Right ventricle myocardium superior (tissue), 1 donor: ENCODE measurements at regions not wholly inside any gene's neighbourhood (a gene's known extent, or its start where the extent isn't known, plus 50 kb on each side); places are given as distances from the start of the nearest gene placed in this dataset.

Experiments used
- ATAC-seq: fragments of 200-7000 bp; cut with Tn5 transposase; one replicate; pipeline ENCODE4 v1.9.1; 2020; ENCODE audit warnings: mild to moderate bottlenecking; ENCODE audit not compliant: poor library complexity
- DNase-seq: peaks from one replicate; pipeline ENCODE4 v3.0.0-alpha.2; 2020
- intact Hi-C: fragments of 100-400 bp; cut with DNase I; formaldehyde crosslinking; loops from one replicate; pipeline ENCODE4 v1.11.2; 2022
- donor health status: DM: no; HTN: yes; CAD: no; lungs with severe emphysema.

DNA sequence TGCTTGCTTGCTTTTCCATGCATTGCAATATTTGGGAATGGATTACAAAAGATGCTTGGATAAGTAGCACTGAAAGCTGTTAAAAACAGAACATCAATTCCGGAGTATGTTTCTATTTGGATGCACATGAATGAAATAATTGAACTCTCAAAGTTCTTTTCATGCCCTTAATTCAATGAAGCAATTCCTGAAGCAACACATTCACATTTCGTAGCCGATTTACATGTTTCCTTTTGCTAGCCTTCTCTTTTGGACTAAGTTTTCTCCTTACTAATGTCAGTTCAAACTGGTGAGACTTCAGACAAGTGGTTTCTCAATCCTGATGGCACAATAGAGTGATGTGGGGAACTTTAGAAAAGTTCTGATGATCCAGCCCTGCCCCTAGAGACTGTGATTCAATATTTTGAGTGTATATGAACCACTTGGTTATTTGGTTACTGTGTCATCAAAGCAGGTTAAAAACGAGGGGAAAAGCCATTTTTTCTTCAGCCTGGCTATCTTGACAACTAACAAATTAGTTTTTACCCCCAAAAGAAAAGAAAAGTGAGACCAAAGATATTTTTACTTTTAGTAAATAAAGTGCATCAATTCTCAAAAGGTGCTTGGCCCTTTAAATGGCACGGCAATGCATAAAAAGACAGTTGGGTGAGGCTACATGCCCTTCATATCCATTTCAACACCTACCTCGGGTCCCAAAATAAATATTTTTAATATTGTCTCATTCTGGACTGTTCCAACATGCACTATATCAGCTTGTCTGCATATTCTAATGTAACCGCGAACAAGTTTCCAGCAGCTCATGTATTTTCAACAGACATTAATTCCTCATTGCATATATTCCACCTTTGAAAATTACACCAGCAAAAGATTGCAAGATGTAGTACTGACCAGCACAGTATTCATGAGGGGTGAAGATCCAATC lies 90.1 kb upstream of the RPL34 start:
- ATAC-seq (no peak), DNase-seq (no peak)
- intact Hi-C loops, result no loop called here

DNA sequence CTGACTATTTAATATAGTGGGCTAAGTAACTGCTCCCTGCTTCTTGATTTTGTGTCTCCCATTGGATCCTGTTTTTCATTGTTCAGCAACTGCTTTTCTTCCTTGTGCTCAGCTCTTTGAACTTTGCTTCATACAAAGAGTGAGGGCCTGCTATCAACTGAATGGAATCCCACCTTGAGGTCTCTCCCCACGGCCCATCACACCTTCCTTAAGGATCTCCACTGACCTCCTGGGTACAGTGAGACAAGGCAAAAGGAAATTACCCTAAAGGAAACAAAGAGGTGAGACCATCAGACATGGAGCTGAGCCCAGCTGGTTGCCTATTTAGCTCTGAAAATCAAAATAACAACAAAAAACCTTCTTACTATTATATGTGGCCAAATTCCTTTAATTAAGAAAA lies 91.3 kb upstream of the RPL34 start:
- DNase-seq (no peak), ATAC-seq (no peak)
- intact Hi-C loops, result no loop called here

DNA sequence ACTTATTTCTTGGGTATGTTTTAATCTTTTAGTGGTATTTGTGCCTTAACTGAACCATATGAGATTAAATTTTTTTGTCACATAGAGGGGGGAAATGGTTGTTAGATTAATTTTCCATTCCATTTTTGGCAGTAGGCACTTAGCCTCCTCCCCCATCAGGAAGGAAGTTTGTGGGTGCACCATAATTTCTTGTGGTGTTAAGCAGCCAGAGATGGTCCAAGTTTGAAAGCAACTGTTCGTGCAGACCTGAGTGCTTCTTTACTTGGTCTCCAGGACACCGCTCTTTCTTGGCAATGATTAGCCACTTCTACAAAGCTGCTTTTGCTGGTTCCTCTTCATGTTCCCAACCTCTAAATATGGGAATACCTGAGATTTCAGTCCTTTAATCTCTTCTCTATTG lies 92.7 kb upstream of the RPL34 start:
- no peak for ATAC-seq
- DNase-seq, result no peak
- intact Hi-C loops, result no loop called here

DNA sequence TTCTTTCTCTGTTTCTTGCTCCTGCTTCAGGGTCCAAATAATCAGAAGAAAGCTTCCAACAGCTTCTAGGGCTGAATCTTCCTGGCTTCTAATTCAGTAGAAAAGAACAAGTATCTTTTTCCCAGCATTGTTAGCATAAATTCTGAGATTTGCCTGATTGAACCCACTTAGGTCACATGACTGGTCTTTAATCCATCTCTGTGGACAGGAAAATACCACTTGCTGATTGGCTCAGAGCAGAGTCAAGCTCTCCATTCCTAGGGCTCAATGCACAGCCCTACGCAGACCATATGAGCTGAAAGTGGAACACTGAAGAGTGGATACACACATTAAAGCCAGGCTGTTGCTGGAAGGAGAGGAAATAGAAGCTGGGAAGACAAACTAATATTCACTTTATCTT lies 99.6 kb upstream of the RPL34 start:
- DNase-seq (no peak), ATAC-seq (no peak)
- intact Hi-C loops, result no loop called here

DNA sequence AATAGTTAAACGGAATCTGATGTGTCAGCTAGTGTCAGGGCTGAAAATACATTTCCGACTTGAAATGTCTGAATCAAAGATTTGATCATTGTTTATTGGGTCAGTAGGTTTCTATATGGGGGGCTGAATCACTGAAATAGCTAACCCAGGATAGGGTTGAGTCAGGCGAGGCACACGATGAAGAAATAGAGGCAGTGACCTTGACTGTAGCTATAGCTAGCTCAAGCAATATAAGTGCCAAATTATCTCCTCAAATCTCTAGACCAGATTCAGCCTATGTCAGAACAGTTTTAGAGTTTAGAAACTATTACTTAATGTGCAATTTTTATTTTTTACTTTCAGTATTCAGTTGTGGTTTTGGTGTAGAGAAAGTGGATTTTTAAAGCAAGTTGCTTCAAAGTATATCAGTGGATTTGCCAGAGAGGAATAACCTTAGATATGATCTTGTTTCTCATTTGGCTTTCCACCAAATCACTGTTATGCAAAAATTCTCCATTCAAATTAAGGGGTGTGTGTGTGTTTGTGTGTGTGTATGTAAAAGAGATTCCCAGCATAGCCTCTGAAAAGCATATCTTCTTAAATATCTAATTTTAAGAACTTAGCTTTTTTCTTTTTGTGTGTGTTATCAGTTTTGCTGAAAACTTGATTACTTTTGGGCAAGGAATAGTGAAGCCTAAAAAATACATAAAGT lies 100.3 kb upstream of the RPL34 start:
- intact Hi-C loops, result no loop called here
- ATAC-seq (no peak), DNase-seq (no peak)

DNA sequence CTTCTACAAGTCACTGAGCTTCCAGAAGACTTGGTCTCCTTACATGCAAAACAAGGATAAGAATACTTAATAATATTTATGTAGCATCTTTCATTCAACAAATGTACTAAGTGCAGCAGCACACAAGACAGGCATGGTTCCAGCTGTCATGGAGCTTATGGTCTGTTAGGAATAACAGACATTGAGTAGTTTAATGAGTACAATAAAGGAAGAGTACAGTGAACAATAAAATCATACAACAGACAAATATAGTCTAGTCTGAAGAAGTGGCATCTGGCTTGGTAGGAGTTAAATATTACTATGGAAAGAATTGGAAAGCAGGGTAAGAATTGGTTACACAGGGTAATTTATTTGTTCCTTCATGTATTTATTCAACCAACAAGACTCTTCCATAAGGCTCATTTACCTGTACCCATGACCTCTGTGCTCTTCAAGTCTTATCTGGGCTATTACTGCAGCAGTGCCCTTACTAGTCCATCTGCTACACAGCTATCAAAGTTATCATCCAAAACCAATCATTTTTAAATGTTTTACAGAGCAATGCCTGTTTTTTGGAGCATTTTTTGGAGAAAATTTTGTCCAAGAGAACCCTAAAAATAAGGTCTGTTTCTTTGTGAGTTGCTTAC lies 101.1 kb upstream of the RPL34 start:
- intact Hi-C loops, result no loop called here
- ATAC-seq (no peak), DNase-seq (no peak)

DNA sequence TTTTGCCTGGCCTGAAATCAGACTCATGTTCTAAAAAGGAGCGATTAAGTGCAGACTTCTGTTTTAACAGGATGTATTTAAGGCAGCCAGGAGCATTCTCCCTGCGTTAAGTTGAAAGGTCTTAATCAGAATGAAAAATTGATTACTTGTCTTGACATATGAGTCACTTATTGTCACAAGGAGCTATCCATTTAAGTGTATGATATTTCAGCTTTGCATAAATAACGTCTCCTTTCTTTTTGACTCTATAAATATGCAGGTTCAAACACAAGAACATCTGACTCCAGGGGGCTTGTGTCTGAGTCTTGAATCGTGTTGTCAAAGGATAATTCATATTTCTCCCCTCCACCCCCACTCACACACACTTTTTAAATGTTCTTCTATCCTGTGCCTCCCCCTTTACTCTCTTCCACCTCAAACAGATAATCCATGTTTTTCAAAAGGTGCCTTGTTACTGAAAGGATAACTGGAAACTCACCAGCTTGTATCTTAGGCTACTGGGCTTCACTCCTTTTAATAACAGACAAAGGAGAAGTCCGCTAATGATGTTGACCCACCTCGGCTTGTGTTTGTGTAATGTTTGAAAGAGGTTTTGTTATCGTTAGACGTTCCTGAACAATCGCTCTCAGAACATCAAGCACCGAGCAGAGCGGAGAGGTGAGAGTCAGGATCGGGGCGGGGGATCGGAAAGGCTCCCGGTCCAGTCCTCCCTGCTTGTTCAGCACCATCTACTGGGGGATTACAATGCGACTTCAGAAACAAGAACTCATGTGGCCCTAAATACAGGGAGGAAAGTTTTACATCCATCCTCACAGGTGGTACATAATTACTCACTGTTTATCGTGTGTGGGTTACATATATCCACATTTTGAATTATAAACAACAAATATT lies 107.5 kb upstream of the RPL34 start:
- ATAC-seq (peak; percentile 52), DNase-seq (peak; percentile 34)
- intact Hi-C loops, result no loop called here

DNA sequence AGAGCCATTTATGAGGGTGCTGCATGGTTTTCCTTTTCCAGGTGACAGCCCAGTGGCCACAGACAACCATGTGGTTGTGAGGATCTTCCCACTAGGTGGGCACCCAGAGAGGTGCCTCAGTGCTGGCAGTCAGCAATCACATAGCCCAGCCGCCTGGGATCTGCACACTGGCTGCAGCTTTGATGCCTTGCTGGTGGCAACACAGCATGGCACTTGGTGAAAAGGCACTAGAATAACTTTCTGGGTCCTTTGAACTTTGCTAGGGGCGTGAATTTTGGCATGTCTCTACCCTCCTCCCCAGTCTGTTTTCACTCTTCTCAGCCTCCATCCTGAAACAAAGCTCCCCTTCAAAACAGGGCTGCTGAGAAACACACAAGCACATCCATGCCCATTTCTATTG lies 108.8 kb upstream of the RPL34 start:
- intact Hi-C loops, result no loop called here
- no peak for ATAC-seq
- no peak for DNase-seq

DNA sequence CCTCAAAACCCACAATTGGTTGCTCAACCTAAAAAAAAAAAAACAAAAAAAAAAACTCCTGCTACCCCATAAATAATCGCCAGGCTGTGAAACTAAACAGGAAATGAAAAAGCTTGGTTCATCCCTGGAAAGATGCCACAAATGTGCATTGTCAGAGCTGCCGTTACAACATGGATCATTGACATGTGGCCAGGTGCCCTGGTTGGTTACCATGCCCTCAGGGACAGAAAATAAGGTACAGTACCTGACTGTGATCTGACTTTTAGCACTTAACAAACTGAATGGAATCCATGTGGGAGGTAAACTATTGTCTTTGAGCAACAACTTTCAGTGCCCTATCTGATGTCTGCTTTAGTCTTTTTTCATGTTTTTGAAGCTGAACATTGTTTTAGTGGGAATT lies 118.0 kb upstream of the RPL34 start:
- intact Hi-C loops, result no loop called here
- ATAC-seq (no peak), DNase-seq (no peak)

DNA sequence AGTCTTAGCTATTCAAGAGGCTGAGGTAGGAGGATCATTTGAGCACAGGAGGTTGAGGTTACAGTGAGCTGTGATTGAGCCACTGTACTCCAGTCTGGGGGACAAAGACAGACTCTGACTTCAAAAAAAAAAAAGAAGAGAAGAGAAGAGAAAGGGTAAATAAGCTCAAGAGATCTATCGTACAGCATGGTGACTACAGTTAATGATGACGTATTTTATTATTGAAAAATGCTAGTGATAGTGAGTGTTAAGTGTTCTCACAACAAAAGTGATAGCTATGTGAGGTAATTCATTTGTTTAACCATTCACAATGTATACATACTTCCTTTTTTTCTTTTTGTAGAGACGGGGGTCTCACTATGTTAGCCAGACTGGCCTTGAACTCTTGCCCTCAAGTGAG lies 121.5 kb upstream of the RPL34 start:
- intact Hi-C loops, result no loop called here
- no peak for ATAC-seq
- DNase-seq, result no peak

DNA sequence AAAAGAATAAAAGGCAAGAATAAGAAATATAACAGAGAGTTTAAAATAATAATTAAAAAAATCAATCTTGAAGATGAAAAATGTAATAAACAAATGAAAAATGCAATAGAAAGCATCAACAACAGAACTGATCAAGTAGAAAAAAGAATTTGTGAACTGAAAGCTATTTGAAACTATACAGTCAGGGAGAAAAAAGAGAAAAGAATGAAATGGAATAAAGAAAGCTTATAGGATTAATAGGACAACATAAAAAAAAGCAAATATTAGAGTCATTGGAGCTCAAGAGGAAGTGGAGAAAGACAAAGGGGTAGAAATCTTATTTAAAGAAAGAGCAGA lies 126.8 kb upstream of the RPL34 start:
- no peak for DNase-seq
- no peak for ATAC-seq
- intact Hi-C loops, result no loop called here

DNA sequence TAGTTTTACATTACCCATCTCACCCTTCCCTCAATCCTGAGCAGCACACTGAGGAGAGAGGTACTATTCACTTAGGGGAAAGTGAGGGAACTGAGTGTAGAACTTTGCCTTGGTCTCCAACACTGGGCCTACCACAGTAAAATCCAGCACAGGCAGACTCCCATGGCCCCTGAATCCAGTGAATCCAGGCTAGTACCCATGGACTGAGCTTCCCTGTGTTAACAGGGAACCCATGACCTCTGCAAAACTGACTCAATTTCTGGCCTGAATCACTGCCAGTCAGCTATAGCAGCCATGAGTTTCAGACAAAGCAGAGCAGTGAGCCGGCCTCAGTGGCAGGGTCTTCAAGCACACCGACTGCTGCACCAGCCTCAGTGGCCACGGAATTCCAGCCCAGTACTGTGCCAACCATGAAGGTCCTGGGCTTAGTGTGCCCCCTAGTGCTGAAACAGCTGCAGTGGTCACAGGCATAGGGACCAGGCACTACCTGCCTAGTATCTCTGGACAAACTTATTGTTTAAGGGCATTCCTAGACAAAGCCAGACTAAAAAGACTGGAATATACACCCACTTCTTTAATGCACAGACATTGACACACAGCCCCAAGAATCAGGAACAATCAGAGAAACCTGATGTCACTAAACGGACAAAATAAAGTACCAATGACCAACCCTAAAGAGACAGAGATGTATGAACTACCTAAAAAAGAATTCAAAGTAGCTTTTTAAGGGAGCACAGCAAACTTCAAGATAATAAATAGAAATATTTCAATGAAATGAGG lies 127.4 kb upstream of the RPL34 start:
- DNase-seq (no peak), ATAC-seq (no peak)
- intact Hi-C loops, result no loop called here

DNA sequence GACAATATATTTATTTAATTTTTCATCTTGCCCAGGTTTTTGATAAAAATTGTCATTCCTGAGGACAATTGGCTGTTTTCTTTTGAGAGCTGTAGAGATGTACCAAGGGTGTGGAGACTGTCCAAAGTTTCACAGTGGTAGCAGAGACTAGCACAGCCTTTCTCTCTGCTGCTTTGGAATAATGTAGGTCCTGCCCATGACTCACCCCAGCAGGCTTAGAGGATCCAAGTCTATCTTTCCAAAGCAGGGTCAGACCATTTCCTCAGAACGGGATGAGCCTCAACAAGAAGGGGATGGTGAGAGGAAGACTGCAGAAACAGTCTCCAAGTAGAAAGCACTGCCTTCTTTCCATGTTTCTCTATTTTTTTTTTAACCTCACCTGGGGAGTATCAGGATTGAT lies 131.5 kb upstream of the RPL34 start:
- ATAC-seq (no peak), DNase-seq (no peak)
- intact Hi-C loops, result no loop called here

DNA sequence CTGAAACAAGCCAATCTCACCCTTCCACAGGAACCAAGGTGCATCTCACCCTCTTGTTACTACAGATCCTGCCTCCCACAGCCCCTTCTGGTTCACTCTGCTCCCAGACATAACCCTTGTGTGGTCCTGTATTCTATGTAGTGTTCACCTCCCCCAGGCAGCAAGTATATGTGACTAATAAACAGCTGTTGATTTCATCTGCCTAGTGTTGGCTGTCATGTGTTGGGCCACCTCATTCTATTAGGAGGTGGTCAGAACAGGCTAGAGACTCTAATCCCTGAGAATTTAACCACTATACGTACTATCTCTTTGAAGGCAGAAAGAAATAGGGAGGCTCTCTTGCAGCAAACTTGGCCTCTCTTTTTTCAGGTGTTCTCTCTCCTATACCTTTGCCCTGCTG lies 134.3 kb upstream of the RPL34 start:
- DNase-seq (no peak), ATAC-seq (no peak)
- intact Hi-C loops, result no loop called here

DNA sequence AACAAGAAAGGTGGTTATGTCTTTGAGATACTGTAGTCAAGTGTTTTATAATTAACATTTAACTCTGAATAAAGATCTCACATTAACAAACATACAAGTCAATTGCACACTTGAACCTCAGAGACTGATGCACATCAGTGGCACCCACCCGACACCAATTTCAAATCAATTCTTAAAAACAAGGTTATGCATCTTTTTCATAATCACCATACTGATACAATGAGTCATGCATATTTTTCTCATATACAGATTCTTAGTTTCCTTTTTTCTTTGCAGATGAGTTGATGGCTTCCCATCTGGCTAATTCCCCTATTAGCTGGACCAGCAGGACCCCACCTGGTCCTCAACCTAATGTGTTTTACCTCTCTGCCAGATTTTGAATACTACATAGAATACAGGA lies 136.2 kb upstream of the RPL34 start:
- intact Hi-C loops, result no loop called here
- DNase-seq, result no peak
- ATAC-seq, result no peak

DNA sequence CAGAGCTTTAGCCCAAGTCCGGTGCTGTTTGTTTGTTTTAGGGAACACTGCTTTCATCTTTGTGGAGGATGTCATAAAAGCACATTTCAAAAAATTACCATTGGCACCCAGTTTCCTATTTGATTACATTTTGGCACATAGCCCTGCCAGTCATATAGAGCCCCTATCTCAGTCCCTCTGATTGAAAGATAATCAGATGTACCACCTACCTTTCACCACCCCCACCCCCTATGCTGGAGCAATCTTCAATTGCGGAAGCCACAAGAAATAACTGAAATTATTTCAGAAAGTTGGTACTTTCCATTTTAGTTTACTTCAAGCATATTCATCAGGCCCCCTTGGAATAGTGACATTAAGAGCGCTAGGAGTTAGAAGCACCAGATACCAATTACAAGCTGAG lies 136.7 kb upstream of the RPL34 start:
- intact Hi-C loops, result no loop called here
- no peak for ATAC-seq
- DNase-seq, result no peak

DNA sequence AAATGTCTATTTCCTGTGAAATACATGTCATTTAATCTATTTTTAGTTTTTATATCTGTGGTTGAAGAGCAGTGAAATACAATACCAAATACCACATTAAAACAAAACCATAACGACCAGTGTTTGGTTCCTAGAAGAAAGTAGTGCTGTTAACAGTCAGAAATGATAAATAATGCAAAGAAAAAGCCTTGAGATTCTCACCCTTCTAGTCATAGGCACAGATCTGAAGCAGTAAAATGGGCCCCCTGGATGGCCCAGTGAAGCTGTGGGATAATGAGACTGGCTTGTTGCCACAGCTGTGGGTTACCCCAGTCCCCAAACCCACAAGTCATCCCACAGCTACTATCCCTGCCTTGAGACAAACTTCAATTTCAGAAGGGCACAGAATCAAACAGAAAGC lies 137.3 kb upstream of the RPL34 start:
- DNase-seq (no peak), ATAC-seq (no peak)
- intact Hi-C loops, result no loop called here

DNA sequence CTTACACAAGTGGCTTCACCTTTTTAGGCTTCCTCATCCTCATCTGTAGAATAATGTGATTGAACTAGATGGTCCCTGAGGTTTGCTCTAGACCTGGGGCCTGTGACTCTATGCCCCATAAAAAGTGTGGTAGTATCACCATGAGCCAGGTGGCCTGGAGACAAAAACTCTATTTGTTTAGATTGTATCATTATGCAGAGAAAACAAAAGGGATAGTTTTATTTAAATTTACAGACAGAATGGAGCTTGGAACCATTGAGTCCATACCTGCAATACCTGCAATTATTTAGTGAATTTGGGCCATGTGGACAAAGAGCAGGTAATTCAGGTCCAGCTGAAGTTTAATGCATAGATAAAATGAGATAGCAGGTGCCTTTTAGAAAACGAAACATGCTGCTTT lies 139.5 kb upstream of the RPL34 start:
- intact Hi-C loops, result no loop called here
- ATAC-seq, result no peak
- no peak for DNase-seq
